HepG2 (cell line): ENCODE measurements at regions not wholly inside any gene's neighbourhood (a gene's known extent, or its start where the extent isn't known, plus 50 kb on each side); places are given as distances from the start of the nearest gene placed in this dataset.

Source experiments
- ATAC-seq: fragments of 200-7000 bp; cut with Tn5 transposase; 3 replicates; pipeline ENCODE4 v1.9.1; 2020; ENCODE audit warnings: mild to moderate bottlenecking, moderate library complexity
- BruUV-seq: library from RNA; stranded (reverse); fragments of 400-500 nt; replicated peaks from 2 replicates; lab custom pipeline; 2021; lab: Mats Ljungman, UMichigan
- CTCF ChIA-PET: fragments of 300-600 bp; formaldehyde crosslinking; extraction: SDS; loops from one replicate; lab custom pipeline; 2021; ENCODE audit warnings: low total read pairs, inconsistent platforms, low intra/inter-chr PET ratio; lab: Yijun Ruan, JAX
- POLR2A ChIA-PET: fragments of 350-600 bp; sonication (Branson Sonifier 250); formaldehyde crosslinking; loops from one replicate; lab custom pipeline; 2020; ENCODE audit warnings: antibody characterized with exemption, inconsistent platforms; lab: Yijun Ruan, JAX
- DNase-seq: peaks from one replicate; pipeline ENCODE4 v3.0.0-alpha.2; 2015; ENCODE audit warnings: low spot score
- FAIRE-seq: peaks from 3 replicates; lab custom pipeline; 2011; peaks lifted over from hg19 to GRCh38; lab: Jason Lieb, UNC
- H2AFZ ChIP-seq: one replicate; pipeline ENCODE4 v1.6.1; 2011; ENCODE audit warnings: low read length, inconsistent platforms
- H3K27ac ChIP-seq: fragments of 300-600 bp; 3 replicates; pipeline ENCODE4 v1.8.0; 2011; ENCODE audit warnings: mixed run types, mild to moderate bottlenecking, mixed read lengths, low read length, inconsistent platforms; ENCODE audit not compliant: insufficient read depth; ENCODE audit errors: extremely low read length
- H3K27me3 ChIP-seq, 2 experiments: fragments of 200-600 bp in 1 of 2; 2 replicates in 1 of 2; 3 replicates in 1 of 2; pipeline versions ENCODE4 v1.6.0 to v1.8.0; 2011; ENCODE audit warnings: low read length in 2 of 2, mild to moderate bottlenecking in 2 of 2, moderate library complexity in 2 of 2, inconsistent platforms in 1 of 2; ENCODE audit not compliant: insufficient read depth in 2 of 2, control insufficient read depth in 1 of 2
- H3K36me3 ChIP-seq, 2 experiments: fragments of 200-600 bp in 1 of 2; replicated peaks in 1 of 2; 2 replicates in 1 of 2; 3 replicates in 1 of 2; pipeline versions ENCODE4 v1.5.1 to v1.8.0; 2011; ENCODE audit warnings: low read length in 2 of 2, inconsistent platforms in 1 of 2; ENCODE audit not compliant: insufficient read depth in 2 of 2, control insufficient read depth in 1 of 2
- H3K4me1 ChIP-seq: 2 replicates; pipeline ENCODE4 v1.5.1; 2012; ENCODE audit warnings: low read length, inconsistent platforms; ENCODE audit not compliant: insufficient read depth
- H3K4me2 ChIP-seq: 2 replicates; pipeline ENCODE4 v1.6.0; 2011; ENCODE audit warnings: low read depth, low read length, inconsistent platforms
- H3K4me3 ChIP-seq, 3 experiments: fragments of 200-600 bp in 1 of 3; sonication (generic), shearing (Covaris generic) in 1 of 3; replicated peaks in 1 of 3; 2 replicates each; pipeline ENCODE4 v1.5.1; 2011 to 2016; ENCODE audit warnings: low read length in 3 of 3, inconsistent platforms in 2 of 3, low read depth in 2 of 3, mild to moderate bottlenecking in 2 of 3, control low read depth in 1 of 3, mixed read lengths in 1 of 3; ENCODE audit not compliant: insufficient read depth in 1 of 3
- H3K79me2 ChIP-seq: one replicate; pipeline ENCODE4 v1.6.1; 2011; ENCODE audit warnings: low read length, inconsistent platforms; ENCODE audit not compliant: insufficient read depth
- H3K9ac ChIP-seq: 2 replicates; pipeline ENCODE4 v1.6.0; 2011; ENCODE audit warnings: mild to moderate bottlenecking, low read depth, low read length, inconsistent platforms; ENCODE audit not compliant: insufficient read depth
- H3K9me3 ChIP-seq: 2 replicates; pipeline ENCODE4 v1.5.1; 2012; ENCODE audit warnings: mild to moderate bottlenecking, low read length
- H4K20me1 ChIP-seq: 2 replicates; pipeline ENCODE4 v1.6.0; 2011; ENCODE audit warnings: inconsistent platforms, mild to moderate bottlenecking, low read length, moderate library complexity; ENCODE audit not compliant: insufficient read depth
- ARID5B ChIP-seq: IDR thresholded peaks from 2 replicates; pipeline ENCODE4 v1.4.0; 2020; ENCODE audit warnings: mild to moderate bottlenecking, missing genetic modification reagents
- U2AF1 ChIP-seq: fragments of 200-400 bp; formaldehyde crosslinking; optimal IDR thresholded peaks from 2 replicates; pipeline ENCODE3; 2017; ENCODE audit warnings: mild to moderate bottlenecking, low read depth, low read length
- ZNF350 ChIP-seq: sonication (generic); formaldehyde crosslinking; IDR thresholded peaks from 2 replicates; pipeline ENCODE4 v1.4.0; 2020; ENCODE audit warnings: mild to moderate bottlenecking, low read depth, missing genetic modification reagents, borderline replicate concordance
- ZNF7 ChIP-seq: IDR thresholded peaks from 2 replicates; pipeline ENCODE4 v1.6.1; 2016; ENCODE audit warnings: missing biosample characterization, missing genetic modification reagents
- WGBS: methylation state at CpG from one replicate; pipeline ENCODE4 v1.1.6; 2017; ENCODE audit warnings: low lambda C conversion rate; 5-methylcytosine and 5-hydroxymethylcytosine counted together
- in situ Hi-C: cut with HindIII; loops from 2 replicates; pipeline ENCODE4 v1.10.0; 2017; ENCODE audit warnings: low pct_unique_long_range_greater_than_20kb; ENCODE audit not compliant: extremely low pct_ligation_motif_present
- intact Hi-C: fragments of 100-400 bp; cut with micrococcal nuclease; formaldehyde crosslinking; loops from one replicate; pipeline ENCODE4 v1.10.0; 2022; ENCODE audit not compliant: unreplicated experiment

- TF ChIP-seq ARID5B (no peak), ZNF7 (CRISPR knock-in tag) (no peak), U2AF1 (no peak)
Measured at GRCh38 chr4:131509521-131509920, 1639.6 kb upstream of the PCDH10 start (continued).

- H3K4me3 ChIP-seq = no peak overlapping the region
- WGBS = 0% methylated on average over 1 of the region's 1 CpG
- H2AFZ ChIP-seq = no peak overlapping the region
- CTCF ChIA-PET = no interaction called here
- FAIRE-seq (no peak), DNase-seq (no peak), ATAC-seq (no peak)
- intact Hi-C loops = no loop called here
- no peaks in the 10 kb centered on the region for H3K79me2 ChIP-seq
- H3K9me3 ChIP-seq = no peaks in the 10 kb centered on the region
- POLR2A ChIA-PET = no interaction called here
- H4K20me1 ChIP-seq = no peaks in the 10 kb centered on the region
- no peak overlapping the region for H3K4me2 ChIP-seq
- no peaks in the 10 kb centered on the region for H3K4me1 ChIP-seq
- in situ Hi-C loops = no loop called here
- H3K27me3 ChIP-seq = no peaks in the 10 kb centered on the region
- H3K9ac ChIP-seq = no peak overlapping the region
- TF ChIP-seq ZNF350 = no peak
- H3K27ac ChIP-seq = no peak overlapping the region
- no TSS peak for BruUV-seq
- H3K36me3 ChIP-seq = no peaks in the 10 kb centered on the region
Measured at GRCh38 chr4:131526686-131527085, 1622.4 kb upstream of the PCDH10 start.
